ENCODE measurements at regions not wholly inside any gene's neighbourhood (a gene's known extent, or its start where the extent isn't known, plus 50 kb on each side); places are given as distances from the start of the nearest gene placed in this dataset.

GRCh38 chr2:120884472-120885290 is 149.0 kb downstream of the GLI2 start:
- DNase-seq: no peak

- no peak for DNase-seq
Measured at GRCh38 chr2:120885321-120885720, 149.7 kb downstream of the GLI2 start.

GRCh38 chr2:120885749-120886148 is 150.1 kb downstream of the GLI2 start:
- DNase-seq: no peak

DNA sequence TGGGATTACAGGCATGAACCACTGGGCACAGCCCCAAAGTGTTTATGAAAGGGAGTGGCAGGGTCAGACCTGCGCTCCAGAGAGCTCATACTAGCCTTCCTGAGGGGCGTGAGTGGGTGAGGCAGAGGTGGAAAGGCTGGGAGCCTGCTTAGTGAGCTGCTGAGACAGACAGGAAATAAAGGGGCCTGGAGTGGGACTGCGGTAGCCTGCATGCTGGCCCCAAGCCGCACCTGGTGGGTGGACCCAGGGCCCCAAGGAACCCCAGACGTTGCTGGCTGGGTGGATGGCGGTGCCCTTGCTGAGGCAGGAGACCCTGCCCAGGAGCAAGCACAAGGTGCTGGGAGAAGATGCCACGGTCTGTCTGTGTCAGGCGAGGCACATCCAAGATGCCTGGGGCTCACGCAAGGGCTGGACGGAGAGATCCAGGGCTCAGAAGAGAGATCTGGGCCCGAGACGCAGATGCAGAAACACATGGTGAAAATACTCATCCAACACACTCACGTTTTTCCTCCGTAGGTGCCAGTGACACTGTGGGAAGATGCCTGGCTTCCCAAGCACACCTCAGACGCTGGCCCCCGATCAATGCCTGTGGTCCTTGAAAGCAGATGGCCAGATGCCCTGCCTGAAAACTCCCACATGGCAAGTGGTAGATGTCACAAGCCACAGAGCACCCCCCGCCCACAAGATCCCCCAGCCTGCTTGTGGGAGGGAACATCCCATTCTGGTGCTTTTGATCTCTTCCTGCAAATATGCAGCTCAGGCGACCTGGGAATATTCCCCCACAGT is 151.1 kb downstream of the GLI2 start:
- DNase-seq: no peak

- DNase-seq: no peak
Measured at GRCh38 chr2:120887320-120887697, 151.6 kb downstream of the GLI2 start.

DNA sequence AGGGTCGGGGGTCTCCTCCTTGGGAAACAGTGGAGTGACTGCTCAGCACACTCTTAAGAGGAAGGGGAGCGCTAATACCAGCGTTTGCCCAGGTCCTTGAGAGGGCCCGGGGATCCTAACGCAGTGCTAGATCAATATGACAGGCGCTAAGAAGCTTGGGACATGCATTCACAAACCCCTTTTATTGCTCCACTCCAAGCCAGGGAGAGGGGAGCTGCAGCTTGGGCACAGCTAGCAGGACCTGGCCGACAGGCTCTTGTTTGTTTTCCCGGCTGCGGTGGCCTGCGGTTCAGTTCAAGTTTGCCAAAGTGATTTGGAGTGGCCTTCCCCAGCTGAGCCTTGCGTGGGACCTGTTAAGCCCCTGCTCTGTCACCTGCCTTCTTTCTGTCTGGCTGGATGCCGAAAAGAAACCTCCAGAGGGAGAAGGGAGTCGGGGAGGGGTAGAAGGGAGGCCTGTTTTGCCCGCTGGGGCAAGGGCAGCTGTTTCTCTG is 152.1 kb downstream of the GLI2 start:
- no peak for DNase-seq

DNA sequence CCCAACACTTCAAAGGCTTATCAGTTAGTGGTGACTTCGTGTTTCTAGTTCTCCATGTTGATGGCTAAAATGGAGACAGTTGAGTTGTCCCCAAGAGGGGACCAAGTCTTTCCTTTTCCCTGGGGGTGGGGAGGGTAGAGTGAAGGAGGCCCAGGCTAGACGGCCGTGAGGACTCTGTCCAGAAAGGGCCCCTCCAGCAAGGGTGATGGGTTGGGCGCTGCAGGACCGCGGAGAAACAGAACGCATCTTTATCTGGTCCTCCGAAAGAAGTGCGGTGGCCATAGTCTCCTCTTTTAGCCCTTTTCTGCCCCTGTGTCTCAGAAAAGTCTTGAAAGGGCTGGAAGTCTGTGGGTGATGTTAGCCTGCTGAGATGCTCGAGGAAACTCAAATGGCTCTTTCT is 153.2 kb downstream of the GLI2 start:
- no peak for DNase-seq

- no peak for DNase-seq
Measured at GRCh38 chr2:120889936-120890335, 154.3 kb downstream of the GLI2 start.

DNA sequence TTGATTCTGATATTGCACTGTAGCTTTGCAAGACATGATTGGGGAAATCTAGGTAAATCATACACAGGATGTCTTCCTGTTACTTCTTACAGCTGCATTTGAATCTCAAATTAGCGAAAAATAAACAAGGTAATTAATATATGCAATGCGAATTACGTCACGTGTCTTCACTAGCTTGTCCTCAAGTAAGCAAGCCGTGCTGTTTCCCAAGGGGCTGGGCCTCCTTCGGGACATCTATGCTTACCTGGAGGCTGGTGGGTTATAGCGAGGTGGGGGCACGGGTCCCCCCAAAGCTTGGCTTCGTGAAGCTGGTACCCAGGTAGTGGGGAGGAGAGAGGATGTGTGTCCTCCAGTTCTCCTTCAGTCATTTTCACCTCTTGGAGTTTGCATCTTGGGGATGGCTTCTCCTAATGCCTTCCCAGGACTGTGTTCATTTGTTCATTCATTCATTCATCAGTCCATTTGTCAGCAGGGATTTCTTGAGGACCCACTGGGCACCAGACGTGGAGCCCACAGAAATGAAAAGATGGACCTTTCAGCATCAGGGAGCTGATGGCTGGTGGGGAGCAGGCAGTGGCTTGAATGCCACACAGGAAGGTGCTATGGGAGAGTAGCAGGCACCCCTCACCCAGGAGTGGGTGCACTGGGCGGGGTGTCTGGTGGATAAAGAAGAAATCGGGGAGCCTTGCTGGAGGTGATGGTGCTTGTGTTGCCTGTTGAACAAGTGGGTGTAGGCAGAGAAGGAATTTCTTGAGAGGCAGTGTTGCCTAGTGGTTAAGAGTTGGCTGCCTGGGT is 155.1 kb downstream of the GLI2 start:
- no peak for DNase-seq

DNA sequence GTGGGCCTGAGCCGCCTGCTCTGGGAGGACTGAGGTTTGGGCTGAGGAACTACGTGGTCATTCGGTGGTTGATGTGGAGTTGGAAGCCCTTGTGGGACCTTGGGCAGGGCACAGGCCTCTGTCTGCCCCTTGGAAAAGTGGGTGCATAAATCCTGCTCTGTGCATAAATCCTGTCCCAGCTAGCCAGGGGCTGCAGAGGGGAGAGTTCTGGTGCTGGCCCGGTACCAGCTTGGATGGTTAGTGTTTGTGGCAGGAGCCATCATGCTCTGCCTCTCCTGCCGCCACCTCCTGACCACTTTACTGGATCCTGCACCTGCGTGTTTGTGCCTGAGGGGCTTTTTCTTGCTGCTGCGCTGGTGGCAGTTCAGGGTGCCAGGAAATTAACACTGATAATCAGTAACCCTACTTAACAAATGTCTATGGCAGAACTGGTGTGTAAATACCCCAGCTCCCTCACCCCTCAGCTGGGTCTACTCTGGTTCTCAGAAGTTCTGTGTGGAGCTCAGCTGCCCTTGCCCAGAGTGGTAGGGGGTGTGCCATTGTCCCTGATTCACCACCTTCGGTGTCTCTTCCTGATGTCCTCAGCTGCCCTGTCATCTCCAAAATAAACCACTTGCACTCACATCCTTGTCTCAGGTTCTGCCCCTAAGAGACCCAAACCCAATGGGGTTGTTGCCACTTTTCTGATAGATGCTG is 156.8 kb downstream of the GLI2 start:
- DNase-seq: no peak

DNA sequence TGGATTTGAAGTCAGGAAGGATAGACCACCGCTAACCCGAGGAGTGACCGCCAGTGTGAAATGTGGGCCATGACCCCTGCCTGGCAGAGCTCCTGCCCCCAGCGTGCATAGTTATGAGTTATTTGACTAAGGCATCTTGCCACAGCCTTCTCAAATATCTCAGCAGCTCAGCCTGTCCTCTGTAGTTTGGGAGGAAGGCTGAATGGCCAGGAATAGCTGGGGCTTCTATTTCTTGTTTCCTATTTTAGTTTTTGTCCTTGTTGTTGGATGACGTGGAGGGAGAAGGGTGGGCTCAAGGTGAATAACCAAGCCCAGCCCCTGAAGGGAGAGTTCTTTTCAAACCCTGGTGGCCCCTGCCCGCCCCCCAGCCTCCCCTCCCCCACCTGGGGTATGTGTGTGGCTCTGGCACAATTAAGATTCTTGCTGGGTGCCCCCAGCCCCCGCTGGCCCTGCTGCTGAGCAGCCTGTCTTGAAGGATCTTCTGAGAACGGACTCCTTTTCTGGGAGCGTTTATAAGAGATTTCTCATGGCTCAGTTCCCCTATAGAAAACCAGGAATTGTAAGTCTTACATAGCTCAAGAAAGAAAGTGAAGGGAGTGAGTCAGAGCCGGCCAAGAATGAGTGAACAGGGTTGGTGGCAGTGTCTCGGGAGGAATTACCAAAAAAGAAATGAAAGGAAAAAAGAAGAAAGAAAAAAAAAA is 157.4 kb downstream of the GLI2 start:
- DNase-seq: no peak

- no peak for DNase-seq
Measured at GRCh38 chr2:120893811-120894584, 158.3 kb downstream of the GLI2 start.

DNA sequence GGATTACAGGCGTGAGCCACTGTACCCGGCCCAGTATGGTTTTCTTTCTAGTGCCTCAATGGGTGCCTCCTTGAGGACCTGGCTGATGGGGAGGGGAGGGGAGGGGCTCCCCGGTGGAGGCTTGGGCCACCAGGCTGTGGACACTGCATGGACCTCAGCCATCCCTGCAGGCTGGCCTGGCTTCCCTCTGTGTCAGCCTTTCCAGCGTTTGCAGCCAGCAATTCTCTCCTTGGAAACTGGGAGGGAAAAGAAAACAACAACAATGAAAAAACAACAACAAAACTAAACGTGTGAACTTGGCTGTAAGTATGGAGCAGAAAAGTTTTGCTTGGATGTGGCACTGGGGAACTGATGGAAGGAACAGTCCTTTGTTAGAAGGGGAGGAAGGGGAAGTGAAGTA is 159.3 kb downstream of the GLI2 start:
- no peak for DNase-seq

DNA sequence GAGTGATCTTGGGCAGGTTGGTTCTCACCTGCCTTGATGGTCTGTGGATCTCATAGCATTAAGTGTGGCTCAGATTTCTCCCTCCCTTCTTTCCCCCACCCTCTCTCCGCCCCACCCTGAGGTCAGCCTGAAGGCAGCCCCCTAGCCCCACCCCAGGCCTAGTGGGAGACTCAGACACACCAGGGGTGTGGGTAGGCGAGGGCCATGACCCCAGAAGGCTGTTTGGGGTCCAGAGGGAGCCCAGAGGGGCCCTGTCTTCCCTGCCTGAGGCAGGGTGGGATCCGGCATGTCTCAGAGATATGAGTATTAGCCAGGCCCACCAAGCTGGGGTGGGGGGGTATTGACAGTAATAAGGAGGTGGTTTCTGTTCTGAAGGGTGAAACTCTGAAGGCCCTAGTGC is 160.5 kb downstream of the GLI2 start:
- DNase-seq: no peak

DNA sequence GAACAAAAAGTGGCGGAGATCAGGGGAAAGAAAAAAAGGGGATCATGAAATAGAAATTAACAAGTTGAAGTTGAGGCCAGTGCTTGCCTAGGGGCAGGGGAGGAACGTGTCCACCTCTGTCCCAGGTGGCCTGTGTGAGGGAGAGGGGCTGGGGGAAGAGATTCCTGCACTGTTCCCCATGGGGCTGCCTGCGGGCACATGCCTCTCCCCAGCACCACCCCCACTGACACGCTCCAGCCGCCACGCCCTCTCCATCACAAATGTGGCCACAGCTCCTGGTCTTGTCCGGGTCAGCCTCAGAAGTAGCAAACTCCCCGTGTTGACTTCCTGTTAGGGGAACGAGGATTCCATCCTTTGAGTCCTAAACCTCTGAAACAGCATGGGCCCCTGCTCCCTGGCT is 161.2 kb downstream of the GLI2 start:
- DNase-seq: no peak

- no peak for DNase-seq
Measured at GRCh38 chr2:120897399-120897798, 161.7 kb downstream of the GLI2 start.

- no peak for DNase-seq
Measured at GRCh38 chr2:120898496-120898895, 162.8 kb downstream of the GLI2 start.

DNA sequence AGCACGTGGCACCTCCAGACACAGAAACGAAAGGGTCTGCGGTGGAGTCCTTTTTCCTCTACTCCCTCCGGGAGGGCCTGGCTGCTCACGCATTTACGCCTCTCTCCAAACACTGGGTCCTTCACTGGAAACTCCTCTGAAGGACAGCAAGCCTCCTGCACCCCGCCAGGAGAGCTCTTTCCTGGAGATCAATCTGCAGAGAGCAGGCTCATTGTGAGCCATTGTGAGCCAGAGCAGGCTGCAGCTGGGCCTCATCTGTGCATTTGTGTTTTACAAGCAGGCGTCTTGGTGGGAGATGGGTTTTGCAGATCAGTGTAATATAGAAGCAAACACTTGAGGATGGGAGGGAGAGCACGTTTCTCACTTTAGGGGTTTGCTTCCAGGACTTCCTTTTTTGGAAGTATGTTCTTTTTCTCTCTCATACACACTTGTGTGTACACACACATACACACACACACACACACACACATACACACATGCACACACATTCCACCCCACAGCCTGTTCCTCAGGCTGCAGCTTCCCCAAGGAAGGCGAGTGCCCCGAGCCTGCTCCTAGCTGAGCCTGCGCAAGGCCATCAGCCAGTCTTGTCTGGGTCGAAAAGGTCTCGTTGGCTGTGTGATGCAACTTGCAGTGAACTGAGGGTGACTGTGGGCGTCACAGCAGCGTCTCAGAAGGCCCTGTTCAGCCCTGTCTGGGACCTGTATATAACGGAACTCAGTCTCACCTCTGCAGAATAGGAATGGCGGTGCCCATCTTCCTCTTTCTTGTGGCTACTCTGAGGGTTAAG is 163.5 kb downstream of the GLI2 start:
- DNase-seq: no peak

DNA sequence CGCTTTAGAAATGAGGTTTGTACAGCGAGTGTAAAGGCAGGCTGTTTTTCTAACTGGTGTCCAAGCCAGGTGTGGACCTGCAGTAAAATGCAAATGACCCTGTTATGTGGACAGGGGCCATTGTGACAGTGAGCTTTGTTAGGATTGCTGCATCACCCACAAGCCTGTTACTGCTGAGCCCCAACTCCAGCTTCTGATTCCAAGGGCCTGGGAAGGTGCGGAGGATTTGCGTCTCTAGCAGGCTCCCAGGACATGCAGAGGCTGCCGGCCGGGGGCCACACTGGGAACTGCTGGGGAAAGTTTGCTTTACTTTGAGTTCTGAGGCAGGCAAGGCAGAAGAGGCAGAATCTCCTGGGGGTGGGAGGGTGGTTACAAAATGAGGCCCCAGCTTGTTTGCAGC is 164.1 kb downstream of the GLI2 start:
- DNase-seq: no peak

- no peak for DNase-seq
Measured at GRCh38 chr2:120901201-120901600, 165.5 kb downstream of the GLI2 start.

Measured in T-helper 2 cell (primary cell).